ENCODE measurements at regions not wholly inside any gene's neighbourhood (a gene's known extent, or its start where the extent isn't known, plus 50 kb on each side); places are given as distances from the start of the nearest gene placed in this dataset.

DNA sequence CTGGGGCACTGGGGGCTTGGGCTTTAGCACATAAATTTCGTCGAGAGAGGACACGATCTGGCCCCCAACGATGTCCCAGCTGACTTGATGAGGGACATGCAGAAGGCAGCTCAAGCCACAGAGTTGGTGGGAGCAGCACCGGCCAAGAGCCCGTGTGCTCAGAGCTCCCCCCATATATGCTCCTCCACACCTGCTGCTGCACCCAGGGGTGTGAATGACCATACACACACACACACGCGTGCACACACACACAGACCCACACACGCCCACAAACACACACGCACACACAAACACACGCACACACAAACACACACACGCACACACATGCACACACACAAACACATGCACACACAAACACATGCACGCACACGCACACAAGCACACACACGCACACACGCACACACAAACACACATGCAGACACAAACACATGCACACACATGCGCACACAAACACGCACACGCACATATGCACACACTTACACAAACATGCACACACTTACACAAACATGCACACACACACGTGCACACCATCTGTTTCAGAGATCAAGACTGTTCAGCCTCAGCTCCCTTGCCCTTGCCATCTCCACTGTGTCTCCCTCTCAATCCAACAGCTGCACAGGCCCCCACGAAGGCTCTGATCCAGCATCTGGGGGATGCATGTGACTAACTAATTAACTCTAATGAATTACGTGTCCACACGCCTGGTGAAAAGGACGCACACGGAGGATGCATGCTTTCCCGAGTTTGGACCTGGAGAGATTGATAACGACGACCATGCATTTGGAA lies 85.6 kb upstream of the TNRC6C start:
- TF ChIP-seq, protein P1, sequence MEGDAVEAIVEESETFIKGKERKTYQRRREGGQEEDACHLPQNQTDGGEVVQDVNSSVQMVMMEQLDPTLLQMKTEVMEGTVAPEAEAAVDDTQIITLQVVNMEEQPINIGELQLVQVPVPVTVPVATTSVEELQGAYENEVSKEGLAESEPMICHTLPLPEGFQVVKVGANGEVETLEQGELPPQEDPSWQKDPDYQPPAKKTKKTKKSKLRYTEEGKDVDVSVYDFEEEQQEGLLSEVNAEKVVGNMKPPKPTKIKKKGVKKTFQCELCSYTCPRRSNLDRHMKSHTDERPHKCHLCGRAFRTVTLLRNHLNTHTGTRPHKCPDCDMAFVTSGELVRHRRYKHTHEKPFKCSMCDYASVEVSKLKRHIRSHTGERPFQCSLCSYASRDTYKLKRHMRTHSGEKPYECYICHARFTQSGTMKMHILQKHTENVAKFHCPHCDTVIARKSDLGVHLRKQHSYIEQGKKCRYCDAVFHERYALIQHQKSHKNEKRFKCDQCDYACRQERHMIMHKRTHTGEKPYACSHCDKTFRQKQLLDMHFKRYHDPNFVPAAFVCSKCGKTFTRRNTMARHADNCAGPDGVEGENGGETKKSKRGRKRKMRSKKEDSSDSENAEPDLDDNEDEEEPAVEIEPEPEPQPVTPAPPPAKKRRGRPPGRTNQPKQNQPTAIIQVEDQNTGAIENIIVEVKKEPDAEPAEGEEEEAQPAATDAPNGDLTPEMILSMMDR (conservative IDR thresholded peaks at IDR 0.05): no peak
- Mint-ChIP-seq H3K9me3 (peaks cover 10% of the 10 kb centered on the region), H3K36me3 (no peaks in the 10 kb centered on the region), H3K27me3 (peaks cover 26% of the 10 kb centered on the region), H3K4me3 (no peak overlapping the region), H3K27ac (no peak overlapping the region), H3K4me1 (ENCODE audit: unreplicated experiment) (peaks cover 4% of the 10 kb centered on the region)
- no peak for DNase-seq (ENCODE audit: extremely low spot score, unreplicated experiment)

DNA sequence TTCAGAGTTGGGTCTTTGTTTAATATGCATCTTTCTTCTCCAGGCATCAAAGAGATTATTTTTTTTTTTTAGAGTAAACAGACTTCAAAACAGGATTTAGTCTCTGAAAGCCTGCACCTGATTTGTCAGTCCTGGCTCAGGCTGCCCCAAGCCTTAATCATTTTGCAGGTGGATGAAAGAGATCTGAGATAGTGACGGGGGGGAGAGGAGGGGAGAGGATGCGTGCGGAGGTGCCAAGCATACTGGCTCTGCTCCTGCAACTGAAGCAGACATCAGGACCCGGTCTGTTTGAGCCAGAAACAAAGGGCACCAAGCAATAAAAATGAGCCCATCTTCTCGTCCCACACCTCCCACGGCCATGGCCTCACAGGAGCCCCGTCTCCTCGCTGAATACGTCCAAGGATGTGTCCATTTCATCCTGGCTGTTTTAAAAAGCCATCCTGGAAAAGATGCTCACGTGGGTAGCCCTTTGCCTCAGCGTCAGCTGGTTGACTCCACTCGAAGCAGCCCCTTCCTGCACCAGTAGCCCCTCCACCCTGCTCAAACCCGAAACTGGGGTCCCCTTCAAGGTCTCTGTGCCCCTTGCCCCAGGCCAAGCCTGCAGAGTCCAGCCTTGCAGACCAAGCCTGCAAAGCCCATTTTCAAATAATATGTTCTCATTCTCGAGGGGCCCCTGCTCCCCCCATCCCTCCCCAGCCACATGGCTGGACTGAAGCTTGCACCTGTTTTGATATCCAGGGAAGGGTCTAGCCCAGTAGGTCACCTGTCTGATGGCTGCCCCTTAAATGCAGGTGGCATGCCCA lies 84.8 kb upstream of the TNRC6C start:
- no peak for DNase-seq (ENCODE audit: extremely low spot score, unreplicated experiment)
- Mint-ChIP-seq H3K27me3 (peaks cover 26% of the 10 kb centered on the region), H3K27ac (no peak overlapping the region), H3K4me1 (ENCODE audit: unreplicated experiment) (peaks cover 4% of the 10 kb centered on the region), H3K36me3 (no peaks in the 10 kb centered on the region), H3K4me3 (no peak overlapping the region), H3K9me3 (peaks cover 10% of the 10 kb centered on the region)
- TF ChIP-seq, protein P1 (conservative IDR thresholded peaks at IDR 0.05): no peak

DNA sequence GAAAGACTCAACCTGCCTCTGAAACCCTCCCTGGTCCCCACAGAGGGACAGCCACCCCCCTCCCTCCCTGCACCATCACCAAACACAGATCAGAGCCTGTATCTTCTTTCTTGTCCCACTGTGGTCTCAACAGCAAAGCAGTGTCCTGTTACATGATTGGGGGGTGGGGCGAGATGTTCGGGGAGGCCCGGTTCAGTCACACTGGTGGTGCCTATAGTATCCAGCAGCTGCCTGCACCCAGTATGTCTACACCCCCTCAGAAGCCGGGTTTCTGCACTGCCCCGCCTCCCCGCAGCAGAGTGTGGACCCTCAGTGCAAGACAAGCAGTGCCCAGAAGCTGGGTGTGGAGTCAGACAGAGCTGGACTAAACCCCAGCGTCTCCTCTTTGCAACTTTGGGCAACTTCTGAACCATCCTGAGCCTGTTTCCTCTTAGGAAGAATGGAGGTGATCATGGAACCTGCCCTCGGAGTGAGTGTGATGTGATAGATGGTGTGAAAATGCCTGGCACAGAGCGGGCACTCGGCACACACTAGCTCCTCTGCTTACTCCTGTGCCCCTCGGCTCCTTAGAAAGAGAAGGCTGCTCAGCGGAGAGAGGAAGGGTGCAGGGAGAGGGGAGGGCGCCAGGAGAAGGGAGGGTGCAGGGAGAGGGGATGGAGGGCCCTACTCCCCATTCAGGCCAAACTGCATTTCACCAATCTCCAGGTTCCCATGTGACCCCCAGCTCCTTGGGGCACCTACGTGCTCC lies 84.0 kb upstream of the TNRC6C start:
- TF ChIP-seq, protein P1 (conservative IDR thresholded peaks at IDR 0.05): no peak
- Mint-ChIP-seq H3K27ac (no peak overlapping the region), H3K4me1 (ENCODE audit: unreplicated experiment) (peaks cover 4% of the 10 kb centered on the region), H3K4me3 (no peak overlapping the region), H3K36me3 (no peaks in the 10 kb centered on the region), H3K27me3 (peaks cover 20% of the 10 kb centered on the region), H3K9me3 (peaks cover 10% of the 10 kb centered on the region)
- no peak for DNase-seq (ENCODE audit: extremely low spot score, unreplicated experiment)

GRCh38 chr17:77875051-77875780 lies 83.3 kb upstream of the TNRC6C start:
- TF ChIP-seq, protein P1 (conservative IDR thresholded peaks at IDR 0.05): no peak

GRCh38 chr17:77875881-77876509 lies 82.5 kb upstream of the TNRC6C start:
- H3K4me3 Mint-ChIP-seq: no peak overlapping the region
- peaks cover 4% of the 10 kb centered on the region for H3K4me1 Mint-ChIP-seq (ENCODE audit: unreplicated experiment)
- TF ChIP-seq, protein P1 (conservative IDR thresholded peaks at IDR 0.05): no peak
- peaks cover 10% of the 10 kb centered on the region for H3K9me3 Mint-ChIP-seq
- no peaks in the 10 kb centered on the region for H3K36me3 Mint-ChIP-seq
- DNase-seq (ENCODE audit: extremely low spot score, unreplicated experiment): no peak
- H3K27me3 Mint-ChIP-seq: peaks cover 16% of the 10 kb centered on the region
- no peak overlapping the region for H3K27ac Mint-ChIP-seq

More at GRCh38 chr17:77875051-77875780, 83.3 kb upstream of the TNRC6C start:
- Mint-ChIP-seq H3K9me3 (peaks cover 10% of the 10 kb centered on the region), H3K36me3 (no peaks in the 10 kb centered on the region), H3K27me3 (peaks cover 16% of the 10 kb centered on the region), H3K27ac (no peak overlapping the region), H3K4me1 (ENCODE audit: unreplicated experiment) (peaks cover 4% of the 10 kb centered on the region), H3K4me3 (no peak overlapping the region)
- no peak for DNase-seq (ENCODE audit: extremely low spot score, unreplicated experiment)
